ENCODE measurements at regions not wholly inside any gene's neighbourhood (a gene's known extent, or its start where the extent isn't known, plus 50 kb on each side); places are given as distances from the start of the nearest gene placed in this dataset.
"Not testable (repeated sequence)": the region's sequence is repeated elsewhere in the genome, so short reads cannot be mapped to it uniquely, and the experiment has no call there.

DNA sequence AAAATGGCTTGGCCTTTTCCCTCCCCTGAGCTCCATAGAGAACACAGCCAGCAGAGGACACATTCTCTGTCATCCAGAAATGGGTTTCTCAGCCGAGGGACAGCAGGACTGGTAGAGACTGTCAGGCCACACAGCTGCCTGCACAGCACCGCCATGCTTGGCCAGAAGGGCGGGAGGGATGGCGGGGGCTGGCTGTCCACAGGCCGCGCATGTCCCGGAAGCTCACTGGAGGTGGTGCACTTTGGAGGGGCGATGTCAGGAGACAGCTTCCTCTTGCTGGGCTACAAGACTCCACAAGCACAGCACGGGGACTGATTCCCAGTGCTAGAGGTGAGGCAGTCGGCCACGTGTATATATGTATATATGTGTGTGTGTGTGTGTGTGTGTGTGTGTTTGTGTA lies 125.3 kb downstream of the GOLGA6L4 start:
- not testable (repeated sequence) for DNase-seq (ENCODE audit: low read depth in 1 of 2, low spot score in 2 of 2); H3K4me3 ChIP-seq; H3K36me3 ChIP-seq; H3K27ac ChIP-seq; H3K9me3 ChIP-seq (replicated peaks); H3K4me1 ChIP-seq (replicated peaks); H3K27me3 ChIP-seq (replicated peaks)

DNA sequence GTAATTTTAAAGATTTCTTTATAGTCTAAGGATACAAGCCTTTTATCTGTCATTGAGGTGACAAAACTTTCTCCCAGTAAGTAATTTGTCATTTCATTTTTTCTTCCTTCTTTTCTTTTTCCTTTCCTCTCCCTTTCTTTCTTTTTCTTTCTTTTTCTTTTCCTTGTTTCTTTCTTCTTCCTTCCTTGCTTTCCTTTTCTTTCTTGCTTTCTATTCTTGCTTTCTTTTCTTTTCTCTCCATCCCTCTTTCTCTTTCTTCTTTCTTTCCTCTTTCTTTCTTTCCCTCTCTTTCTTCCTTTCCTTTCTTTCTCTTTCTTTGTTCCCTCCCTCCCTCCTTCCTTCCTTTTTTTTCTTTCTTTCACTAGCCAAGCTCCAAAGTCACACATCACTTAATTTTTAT lies 148.8 kb downstream of the GOLGA6L4 start:
- not testable (repeated sequence) for H3K4me3 ChIP-seq; H3K9me3 ChIP-seq (replicated peaks); H3K36me3 ChIP-seq; DNase-seq (ENCODE audit: low read depth in 1 of 2, low spot score in 2 of 2); H3K27me3 ChIP-seq (replicated peaks); H3K4me1 ChIP-seq (replicated peaks); H3K27ac ChIP-seq

DNA sequence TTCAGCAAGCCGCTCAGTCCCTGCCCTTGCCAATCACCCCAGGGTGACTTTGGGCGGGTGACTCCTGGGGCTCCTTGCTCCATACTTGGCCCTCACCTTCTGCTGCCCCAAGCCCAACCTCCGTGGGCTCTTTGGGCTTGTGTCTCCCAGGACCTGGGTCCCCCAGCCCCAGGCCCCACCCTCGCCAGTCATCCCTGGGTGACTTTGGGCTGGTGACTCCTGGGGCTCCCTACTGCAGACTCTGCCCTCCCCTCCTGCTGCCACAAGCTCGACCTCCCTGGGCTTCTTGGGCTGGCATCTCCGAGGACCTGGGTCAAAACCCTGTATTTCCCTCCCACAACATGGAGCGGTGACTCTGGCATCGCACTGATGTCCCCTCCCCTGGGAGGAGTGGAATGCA lies 151.5 kb downstream of the GOLGA6L4 start:
- Histone ChIP-seq H3K4me1 (replicated peaks) (no peaks in the 10 kb centered on the region), H3K9me3 (replicated peaks) (no peaks in the 10 kb centered on the region), H3K27ac (no peak overlapping the region), H3K4me3 (no peak overlapping the region), H3K36me3 (no peaks in the 10 kb centered on the region), H3K27me3 (replicated peaks) (no peaks in the 10 kb centered on the region)
- DNase-seq (ENCODE audit: low read depth in 1 of 2, low spot score in 2 of 2), result peak in 1 of 2 experiments; percentile 25

DNA sequence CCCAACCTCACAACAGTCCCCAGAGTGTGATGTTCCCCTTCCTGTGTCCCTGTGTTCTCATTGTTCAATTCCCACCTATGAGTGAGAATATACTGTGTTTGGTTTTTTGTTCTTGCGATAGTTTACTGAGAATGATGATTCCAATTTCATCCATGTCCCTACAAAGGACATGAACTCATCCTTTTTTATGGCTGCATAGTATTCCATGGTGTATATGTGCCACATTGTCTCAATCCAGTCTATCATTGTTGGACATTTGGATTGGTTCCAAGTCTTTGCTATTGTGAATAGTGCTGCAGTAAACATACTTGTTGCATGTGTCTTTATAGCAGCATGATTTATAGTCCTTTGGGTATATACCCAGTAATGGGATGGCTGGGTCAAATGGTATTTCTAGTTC lies 152.6 kb downstream of the GOLGA6L4 start:
- not testable (repeated sequence) for H3K4me3 ChIP-seq; H3K27me3 ChIP-seq (replicated peaks); H3K9me3 ChIP-seq (replicated peaks); H3K27ac ChIP-seq; H3K4me1 ChIP-seq (replicated peaks); DNase-seq (ENCODE audit: low read depth in 1 of 2, low spot score in 2 of 2); H3K36me3 ChIP-seq

DNA sequence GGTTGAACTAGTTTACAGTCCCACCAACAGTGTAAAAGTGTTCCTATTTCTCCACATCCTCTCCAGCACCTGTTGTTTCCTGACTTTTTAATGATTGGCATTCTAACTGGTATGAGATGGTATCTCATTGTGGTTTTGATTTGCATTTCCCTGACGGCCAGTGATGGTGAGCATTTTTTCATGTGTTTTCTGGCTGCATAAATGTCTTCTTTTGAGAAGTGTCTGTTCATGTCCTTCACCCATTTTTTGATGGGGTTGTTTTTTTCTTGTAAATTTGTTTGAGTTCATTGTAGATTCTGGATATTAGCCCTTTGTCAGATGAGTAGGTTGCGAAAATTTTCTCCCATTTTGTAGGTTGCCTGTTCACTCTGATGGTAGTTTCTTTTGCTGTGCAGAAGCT lies 153.1 kb downstream of the GOLGA6L4 start:
- not testable (repeated sequence) for H3K4me3 ChIP-seq; DNase-seq (ENCODE audit: low read depth in 1 of 2, low spot score in 2 of 2); H3K27ac ChIP-seq; H3K27me3 ChIP-seq (replicated peaks); H3K9me3 ChIP-seq (replicated peaks); H3K36me3 ChIP-seq; H3K4me1 ChIP-seq (replicated peaks)

DNA sequence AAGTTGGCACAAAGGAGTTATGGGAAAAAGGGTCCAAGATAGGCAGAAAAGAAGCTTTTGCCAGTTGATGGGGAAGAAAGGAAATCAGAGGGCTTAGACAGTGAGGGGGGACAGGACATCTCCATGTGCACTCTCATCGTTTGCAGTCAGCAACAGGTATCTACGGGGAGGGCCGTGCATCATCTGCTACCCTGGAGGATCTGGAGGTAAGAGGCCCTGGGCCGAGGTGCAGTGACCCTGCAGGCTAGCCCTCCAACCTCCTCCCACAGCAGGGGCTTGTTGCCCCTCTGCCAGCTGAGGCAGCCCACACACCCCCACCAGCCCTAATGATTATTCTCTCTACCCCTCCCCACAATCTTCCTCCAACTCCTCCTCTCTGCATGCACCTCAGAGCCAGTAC lies 154.8 kb downstream of the GOLGA6L4 start:
- not testable (repeated sequence) for H3K36me3 ChIP-seq; H3K4me3 ChIP-seq; H3K9me3 ChIP-seq (replicated peaks); H3K27ac ChIP-seq; H3K4me1 ChIP-seq (replicated peaks); H3K27me3 ChIP-seq (replicated peaks)
- peak in 1 of 2 experiments; percentile 30 for DNase-seq (ENCODE audit: low read depth in 1 of 2, low spot score in 2 of 2)

DNA sequence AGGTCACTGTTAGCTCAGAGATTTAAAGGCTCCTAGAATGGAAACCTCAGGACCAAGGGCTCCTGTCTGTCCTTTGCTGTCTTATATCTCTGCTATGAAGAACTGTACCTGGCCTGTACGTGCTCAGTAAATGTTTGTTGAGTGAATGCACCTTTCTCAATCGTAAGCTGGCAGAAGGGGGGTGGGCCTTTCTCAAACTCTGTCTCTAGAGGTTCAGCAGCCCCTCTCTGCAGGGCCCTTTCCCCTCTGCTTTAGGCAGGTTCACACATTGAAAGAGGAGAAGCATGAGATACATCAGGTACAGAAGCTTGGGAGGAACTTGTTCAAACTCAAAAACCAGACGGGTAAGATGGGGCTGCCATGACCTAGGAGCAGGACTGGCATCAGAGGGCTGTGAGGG lies 155.6 kb downstream of the GOLGA6L4 start:
- Histone ChIP-seq H3K4me1 (replicated peaks) (no peaks in the 10 kb centered on the region), H3K27ac (no peak overlapping the region), H3K9me3 (replicated peaks) (no peaks in the 10 kb centered on the region), H3K4me3 (no peak overlapping the region), H3K36me3 (no peaks in the 10 kb centered on the region), H3K27me3 (replicated peaks) (no peaks in the 10 kb centered on the region)
- no peak for DNase-seq (ENCODE audit: low read depth in 1 of 2, low spot score in 2 of 2)

DNA sequence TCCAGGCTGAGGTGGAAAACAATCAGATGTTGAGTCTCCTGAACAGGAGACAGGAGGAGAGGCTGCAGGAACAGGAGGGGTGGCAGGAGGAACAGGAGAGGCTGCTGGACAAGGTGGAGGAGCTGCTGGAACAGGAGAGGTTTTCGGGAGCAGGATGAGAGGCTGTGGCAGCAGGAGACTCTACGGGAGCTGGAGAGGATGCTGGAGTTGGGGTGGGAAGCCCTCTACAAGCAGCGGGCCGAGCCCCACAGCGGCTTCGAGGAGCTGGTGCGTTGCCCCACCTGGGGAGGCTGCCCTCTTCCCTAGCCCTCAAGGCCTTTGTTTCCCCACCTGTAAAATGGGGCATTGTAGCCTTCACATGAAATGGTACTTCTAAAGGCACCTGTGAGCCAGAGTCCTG lies 156.4 kb downstream of the GOLGA6L4 start:
- not testable (repeated sequence) for H3K4me3 ChIP-seq; H3K36me3 ChIP-seq; H3K9me3 ChIP-seq (replicated peaks); H3K27ac ChIP-seq; H3K4me1 ChIP-seq (replicated peaks); H3K27me3 ChIP-seq (replicated peaks)
- DNase-seq (ENCODE audit: low read depth in 1 of 2, low spot score in 2 of 2), result peak in 1 of 2 experiments; percentile 25

DNA sequence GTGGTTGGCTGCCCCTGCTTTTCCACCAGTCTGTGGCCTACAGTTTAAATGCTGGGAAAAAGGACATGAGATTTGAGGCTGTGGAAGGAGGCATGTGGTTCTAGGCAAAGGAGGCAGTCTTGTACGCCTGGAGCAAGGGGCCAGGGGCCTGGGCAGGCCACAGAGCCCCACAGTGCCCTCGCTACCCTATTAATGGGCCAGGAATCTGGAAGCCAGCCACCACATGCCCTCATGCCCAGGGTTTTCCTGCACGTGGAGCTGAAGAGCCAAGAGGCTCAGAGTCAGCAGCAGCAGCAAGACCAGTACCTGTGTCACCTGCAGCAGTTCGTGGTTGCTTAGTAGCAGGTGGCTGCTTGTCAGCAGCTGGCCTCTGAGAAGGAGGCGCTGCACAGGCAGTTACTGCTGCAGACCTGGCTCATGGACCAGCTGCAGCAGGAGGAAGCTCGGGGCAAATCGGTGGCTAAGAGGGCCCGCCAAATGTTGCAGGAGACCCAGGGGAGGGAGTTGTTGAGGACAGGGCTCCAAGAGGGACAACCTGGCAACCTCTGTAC lies 157.9 kb downstream of the GOLGA6L4 start:
- not testable (repeated sequence) for H3K4me3 ChIP-seq; H3K4me1 ChIP-seq (replicated peaks); H3K27me3 ChIP-seq (replicated peaks); H3K9me3 ChIP-seq (replicated peaks); H3K36me3 ChIP-seq; H3K27ac ChIP-seq
- peak in 1 of 2 experiments; percentile 29 for DNase-seq (ENCODE audit: low read depth in 1 of 2, low spot score in 2 of 2)

DNA sequence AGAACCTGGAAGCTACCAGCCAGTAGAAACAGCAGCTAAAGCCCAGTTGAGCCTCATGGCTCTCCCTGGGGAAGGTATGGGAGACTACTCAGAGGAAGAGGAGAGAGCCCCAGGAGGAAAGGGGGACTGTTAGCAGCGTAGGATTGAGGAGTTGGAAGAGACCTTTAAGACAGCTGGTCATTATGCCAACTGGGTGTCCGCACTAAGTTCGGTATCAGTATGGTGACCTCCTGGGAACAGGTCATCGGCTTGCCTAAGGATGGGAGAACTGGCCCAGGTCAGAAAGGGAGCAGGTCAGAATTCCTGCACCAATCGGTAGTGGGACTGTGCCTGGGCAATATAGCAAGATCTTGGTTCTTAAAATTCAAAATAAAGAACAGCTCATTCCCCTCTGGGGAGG lies 158.4 kb downstream of the GOLGA6L4 start:
- not testable (repeated sequence) for H3K4me3 ChIP-seq; DNase-seq (ENCODE audit: low read depth in 1 of 2, low spot score in 2 of 2); H3K9me3 ChIP-seq (replicated peaks); H3K36me3 ChIP-seq; H3K27ac ChIP-seq; H3K4me1 ChIP-seq (replicated peaks); H3K27me3 ChIP-seq (replicated peaks)

DNA sequence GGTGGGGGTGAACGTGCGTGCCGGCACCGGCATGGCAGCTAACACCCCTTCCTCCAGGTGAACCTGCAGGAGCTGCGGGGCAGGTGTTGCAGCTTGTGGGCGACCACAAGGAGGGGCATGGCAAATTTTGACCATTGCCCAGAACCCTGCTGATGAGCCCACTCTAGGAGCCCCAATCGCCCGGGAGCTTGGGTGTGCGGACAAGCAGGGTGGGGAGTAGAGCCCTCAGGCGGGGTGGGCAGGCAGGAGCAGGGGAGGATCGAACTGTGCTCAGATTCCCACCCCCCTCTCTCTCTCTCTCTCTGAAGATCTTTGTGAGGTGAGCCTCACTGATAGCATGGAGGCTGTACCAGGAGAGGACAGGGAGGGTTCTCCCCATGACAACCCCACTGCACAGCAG lies 159.8 kb downstream of the GOLGA6L4 start:
- not testable (repeated sequence) for H3K9me3 ChIP-seq (replicated peaks); H3K27me3 ChIP-seq (replicated peaks); H3K4me1 ChIP-seq (replicated peaks); H3K36me3 ChIP-seq; H3K27ac ChIP-seq; H3K4me3 ChIP-seq
- DNase-seq (ENCODE audit: low read depth in 1 of 2, low spot score in 2 of 2), result peak in 1 of 2 experiments; percentile 22

DNA sequence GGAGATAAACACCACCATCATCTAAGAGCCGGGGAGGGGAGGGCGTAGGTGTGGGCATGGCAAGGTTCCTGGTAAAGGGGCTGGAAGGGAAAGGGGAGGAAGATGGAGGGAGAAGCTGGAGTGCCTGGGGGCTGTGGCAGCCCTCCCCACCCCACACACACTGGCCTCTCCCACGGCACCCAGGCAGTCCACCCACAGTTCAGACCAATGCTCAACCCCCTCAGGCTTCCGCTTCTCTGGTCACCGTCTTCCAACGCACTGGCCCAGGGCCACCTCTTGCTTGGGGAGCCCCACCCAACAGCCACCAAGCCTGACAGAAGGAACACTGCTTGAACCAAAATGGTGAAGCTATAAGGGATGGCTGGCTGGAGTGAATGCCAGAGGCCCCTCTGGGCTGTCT lies 160.3 kb downstream of the GOLGA6L4 start:
- DNase-seq (ENCODE audit: low read depth in 1 of 2, low spot score in 2 of 2), result peak in 1 of 2 experiments; percentile 25
- H3K4me3 ChIP-seq; H3K27ac ChIP-seq; H3K36me3 ChIP-seq; H3K4me1 ChIP-seq (replicated peaks); H3K27me3 ChIP-seq (replicated peaks); H3K9me3 ChIP-seq (replicated peaks): not testable (repeated sequence)

DNA sequence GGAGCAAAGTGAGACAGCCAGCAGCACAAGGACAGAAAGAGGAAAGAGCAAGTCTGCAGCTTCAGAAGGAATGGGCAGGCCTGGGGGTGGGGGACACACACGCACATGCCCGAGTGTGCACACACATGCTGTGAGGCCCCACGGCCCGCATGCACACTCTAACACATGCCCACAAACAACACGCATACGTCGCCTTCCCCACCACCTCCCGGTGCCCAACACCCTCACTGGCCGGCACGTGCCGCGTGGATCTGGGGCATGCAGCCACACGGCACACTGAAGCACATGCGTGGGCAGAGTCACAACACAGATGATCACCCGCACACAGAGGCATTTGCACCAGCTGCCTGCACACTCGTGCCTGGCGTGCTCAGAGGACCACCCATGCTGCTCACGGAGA lies 161.5 kb downstream of the GOLGA6L4 start:
- H3K9me3 ChIP-seq (replicated peaks); H3K27ac ChIP-seq; H3K4me1 ChIP-seq (replicated peaks); H3K4me3 ChIP-seq; H3K27me3 ChIP-seq (replicated peaks); H3K36me3 ChIP-seq: not testable (repeated sequence)
- peak in 1 of 2 experiments; percentile 37 for DNase-seq (ENCODE audit: low read depth in 1 of 2, low spot score in 2 of 2)

DNA sequence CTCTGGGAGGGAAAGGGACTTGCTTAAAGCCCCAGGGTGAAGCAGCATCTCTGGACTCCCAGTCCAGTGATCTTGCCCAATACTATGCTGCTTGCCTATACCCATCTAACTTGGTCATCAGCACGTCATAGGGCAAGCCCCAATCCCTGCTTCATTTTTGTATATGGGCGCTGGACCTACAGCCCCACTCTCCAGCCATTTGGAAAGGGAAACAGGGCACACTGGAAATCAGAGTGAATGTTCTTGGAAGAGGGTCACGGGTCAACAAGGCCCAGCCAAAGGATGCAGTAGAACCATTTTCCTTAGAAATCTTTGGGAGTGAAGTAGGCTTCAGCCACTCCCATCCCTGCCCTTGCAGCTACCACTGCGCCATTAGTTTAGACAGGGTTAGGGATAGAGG lies 162.5 kb downstream of the GOLGA6L4 start:
- not testable (repeated sequence) for H3K36me3 ChIP-seq; H3K27ac ChIP-seq; DNase-seq (ENCODE audit: low read depth in 1 of 2, low spot score in 2 of 2); H3K9me3 ChIP-seq (replicated peaks); H3K4me3 ChIP-seq; H3K4me1 ChIP-seq (replicated peaks); H3K27me3 ChIP-seq (replicated peaks)

DNA sequence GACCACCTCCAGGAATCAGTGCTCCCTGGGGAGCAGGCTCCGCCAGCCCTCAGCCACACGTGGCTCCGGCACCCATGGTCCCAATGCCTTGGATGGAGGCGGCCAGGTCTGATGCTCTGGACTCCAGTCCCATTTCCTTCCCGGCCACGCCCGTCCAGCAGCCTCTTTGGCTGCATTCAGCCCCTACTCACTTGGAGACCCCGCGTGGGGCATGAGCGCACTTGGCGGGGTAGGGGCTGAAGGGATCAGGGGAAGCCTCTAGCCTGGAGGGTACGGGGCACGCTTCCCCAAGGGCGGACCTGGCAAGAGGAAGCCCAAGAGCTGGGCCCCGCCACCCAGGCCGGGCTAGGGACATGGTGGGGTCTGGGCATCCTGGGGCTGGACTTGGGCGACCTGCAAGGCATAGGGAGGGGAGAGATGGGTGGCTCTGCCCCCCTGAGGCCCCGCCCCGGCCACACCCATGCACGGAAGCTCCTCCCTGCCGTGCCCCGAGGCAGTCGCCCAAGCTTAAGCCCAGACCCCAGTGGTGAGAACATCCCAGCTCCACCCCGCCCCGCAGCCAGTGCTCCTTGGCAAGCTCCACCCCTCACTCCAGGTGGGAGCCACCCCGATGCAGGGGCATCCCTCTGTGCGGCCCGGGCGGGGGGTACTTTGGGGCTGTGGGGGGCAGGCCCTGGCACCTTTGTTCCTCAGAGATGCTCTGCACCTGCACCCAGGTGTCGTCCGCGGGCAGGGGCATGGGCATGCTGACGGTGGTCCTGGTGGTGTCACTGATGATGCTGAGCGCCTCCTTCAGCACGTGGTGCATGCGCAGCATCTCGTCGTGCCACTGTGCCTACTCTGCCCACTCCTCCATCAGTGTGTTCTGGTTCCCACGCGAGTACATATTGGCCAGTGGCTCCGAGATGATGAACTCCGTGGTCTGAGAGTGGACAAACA lies 163.5 kb downstream of the GOLGA6L4 start:
- H3K4me3 ChIP-seq, result no peak overlapping the region
- DNase-seq (ENCODE audit: low read depth in 1 of 2, low spot score in 2 of 2), result peak in 1 of 2 experiments; percentile 39
- no peaks in the 10 kb centered on the region for H3K27me3 ChIP-seq (replicated peaks)
- H3K27ac ChIP-seq, result no peak overlapping the region
- H3K9me3 ChIP-seq (replicated peaks), result no peaks in the 10 kb centered on the region
- no peaks in the 10 kb centered on the region for H3K36me3 ChIP-seq
- no peaks in the 10 kb centered on the region for H3K4me1 ChIP-seq (replicated peaks)
